WI38 (cell line): ENCODE measurements at regions not wholly inside any gene's neighbourhood (a gene's known extent, or its start where the extent isn't known, plus 50 kb on each side); places are given as distances from the start of the nearest gene placed in this dataset.

ENCODE experiments used
- H3K4me3 ChIP-seq: 2 replicates; pipeline ENCODE4 v1.5.1; 2011; ENCODE audit warnings: low read depth, mild to moderate bottlenecking, control low read depth, low read length
- TF ChIP-seq, protein P1 (sequence below): IDR thresholded peaks from 2 replicates; pipeline ENCODE4 v1.5.1; 2012; ENCODE audit warnings: low read depth, mild to moderate bottlenecking, control low read depth, low read length

DNA sequence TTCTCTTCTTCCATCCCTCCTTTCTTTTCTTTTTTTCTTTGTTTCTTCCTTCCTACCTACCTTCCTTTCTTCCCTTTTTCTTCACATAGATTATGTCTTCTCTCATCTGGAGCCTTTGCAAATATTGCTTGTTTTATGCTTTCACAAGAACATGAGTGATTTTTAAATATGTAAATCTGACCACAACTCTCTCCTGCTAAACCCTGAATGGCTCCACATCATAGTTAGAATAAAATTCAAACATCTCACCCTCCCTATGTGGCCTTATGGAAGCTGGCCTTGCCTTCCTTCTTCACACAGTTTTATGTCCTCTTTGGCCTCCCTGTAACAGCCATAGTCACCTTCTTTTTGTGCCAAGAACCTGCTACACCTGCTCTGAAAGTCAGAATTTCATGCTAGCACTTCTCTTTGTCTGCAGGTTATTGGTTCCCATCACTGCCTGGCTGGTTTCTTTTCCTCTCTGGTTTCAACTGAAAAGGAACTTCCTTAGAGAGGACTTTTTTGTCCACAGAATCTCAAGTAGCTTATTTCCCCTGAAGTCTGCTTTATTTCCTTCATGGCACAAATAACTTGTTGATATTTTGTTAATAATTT lies 114.3 kb upstream of the TNC start:
- TF ChIP-seq, protein P1, sequence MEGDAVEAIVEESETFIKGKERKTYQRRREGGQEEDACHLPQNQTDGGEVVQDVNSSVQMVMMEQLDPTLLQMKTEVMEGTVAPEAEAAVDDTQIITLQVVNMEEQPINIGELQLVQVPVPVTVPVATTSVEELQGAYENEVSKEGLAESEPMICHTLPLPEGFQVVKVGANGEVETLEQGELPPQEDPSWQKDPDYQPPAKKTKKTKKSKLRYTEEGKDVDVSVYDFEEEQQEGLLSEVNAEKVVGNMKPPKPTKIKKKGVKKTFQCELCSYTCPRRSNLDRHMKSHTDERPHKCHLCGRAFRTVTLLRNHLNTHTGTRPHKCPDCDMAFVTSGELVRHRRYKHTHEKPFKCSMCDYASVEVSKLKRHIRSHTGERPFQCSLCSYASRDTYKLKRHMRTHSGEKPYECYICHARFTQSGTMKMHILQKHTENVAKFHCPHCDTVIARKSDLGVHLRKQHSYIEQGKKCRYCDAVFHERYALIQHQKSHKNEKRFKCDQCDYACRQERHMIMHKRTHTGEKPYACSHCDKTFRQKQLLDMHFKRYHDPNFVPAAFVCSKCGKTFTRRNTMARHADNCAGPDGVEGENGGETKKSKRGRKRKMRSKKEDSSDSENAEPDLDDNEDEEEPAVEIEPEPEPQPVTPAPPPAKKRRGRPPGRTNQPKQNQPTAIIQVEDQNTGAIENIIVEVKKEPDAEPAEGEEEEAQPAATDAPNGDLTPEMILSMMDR, result no peak
- H3K4me3 ChIP-seq, result no peak overlapping the region

DNA sequence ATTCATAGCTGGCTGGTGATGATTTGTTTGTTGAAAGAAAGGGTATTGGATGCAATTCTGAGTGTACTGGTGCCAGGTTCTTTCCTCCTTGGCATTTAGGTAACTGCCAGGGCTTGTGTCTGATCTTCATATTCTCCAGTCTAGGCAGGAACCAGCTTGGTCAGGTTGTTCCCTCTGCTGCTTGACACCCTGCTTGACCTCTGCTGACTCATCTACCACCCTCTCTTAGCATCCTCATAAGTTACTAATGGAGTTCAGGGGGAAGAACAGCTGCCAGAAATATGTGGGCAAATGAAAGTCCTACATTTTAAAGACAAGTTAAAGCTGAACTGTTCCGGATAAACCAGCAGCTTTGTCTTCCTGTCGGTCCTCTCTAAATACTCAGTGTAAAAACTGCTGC lies 116.1 kb upstream of the TNC start:
- no peak overlapping the region for H3K4me3 ChIP-seq
- TF ChIP-seq, protein P1, result no peak

DNA sequence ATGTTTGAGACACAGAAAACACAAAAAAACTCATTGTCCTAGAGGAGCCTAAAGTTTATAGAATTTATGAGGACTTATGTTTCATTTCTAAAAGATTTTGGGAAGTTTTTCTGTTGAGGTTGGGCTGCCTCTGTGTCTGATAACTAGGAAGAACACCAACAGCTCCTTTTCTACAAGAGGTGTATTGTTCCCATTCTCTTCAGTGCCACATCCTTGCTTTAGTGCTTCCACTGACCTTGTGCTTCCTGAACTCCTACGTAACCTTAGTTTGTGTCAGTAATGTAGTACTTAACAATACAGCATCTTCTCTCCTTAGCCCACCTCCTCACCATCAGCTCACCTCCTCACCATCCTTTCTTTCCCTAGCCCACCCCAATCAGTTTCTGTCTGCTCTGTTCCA lies 117.3 kb upstream of the TNC start:
- H3K4me3 ChIP-seq, result no peak overlapping the region
- TF ChIP-seq, protein P1, result no peak

DNA sequence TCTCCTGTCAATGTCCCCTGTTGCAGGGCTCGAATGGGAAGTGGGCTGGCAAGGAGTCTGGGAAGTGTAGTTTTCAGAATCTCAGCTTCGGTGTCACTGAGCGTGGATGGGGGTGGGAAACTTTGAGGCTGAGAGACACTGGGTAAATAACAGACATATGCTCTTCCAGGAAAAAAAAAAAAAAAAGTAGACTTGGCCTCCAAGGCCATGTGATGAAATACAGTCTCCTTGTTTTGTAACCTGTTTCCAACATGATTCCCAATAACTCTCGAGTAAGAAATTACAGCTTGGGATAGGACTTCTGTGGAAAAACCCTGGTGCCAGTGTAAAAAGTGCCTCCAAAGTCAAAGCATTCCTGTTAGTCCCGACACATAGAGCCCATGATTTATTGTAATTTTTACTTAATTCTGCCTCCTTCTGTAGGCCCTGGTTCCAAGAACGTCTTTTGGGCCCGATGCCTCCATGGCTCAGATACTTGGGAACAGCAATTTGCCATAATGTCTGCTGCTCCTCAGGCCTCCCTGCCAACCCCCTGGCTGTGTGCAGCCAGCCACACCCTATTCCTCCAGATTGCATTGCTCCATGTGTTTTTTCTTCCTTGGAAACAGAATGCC lies 119.5 kb upstream of the TNC start:
- H3K4me3 ChIP-seq, result no peak overlapping the region
- TF ChIP-seq, protein P1, result no peak

DNA sequence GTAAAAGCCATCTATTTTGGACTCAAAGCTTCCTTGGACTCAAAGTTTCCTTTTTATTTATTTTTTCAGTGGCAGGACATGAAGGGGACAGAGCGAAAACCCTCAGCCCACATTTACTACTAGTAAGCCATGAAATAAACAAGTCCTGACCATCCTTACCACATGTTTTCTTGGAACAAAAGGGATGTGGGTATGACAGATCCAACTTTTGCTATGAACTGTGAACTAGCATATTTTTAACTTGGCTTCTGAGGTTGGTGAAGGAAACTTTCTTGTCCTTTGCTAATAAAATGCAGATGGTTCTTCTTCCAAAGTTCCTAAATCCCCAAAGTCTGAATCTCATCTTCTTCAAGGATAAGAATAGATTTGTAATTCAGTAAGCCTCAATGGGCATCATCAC lies 122.7 kb upstream of the TNC start:
- TF ChIP-seq, protein P1, result no peak
- H3K4me3 ChIP-seq, result no peak overlapping the region

DNA sequence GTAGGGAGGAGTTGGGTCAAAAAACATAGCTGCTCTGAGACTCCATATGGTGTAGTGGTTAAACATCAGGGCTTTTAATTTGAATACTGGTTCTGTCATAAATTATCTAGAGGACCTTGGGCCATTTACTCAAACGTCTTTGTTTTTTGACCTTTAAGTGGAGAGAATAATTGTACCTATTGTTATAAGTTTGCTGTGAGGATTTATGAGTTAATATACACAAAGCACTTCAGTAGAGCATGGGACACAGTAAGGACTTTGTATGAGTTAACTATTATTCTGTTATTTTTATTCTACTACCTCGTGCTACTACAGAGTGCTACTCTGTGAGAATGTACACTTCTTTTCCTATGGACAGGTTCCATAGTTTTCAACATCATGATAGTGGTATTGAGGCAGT lies 123.7 kb upstream of the TNC start:
- H3K4me3 ChIP-seq, result no peak overlapping the region
- TF ChIP-seq, protein P1, result no peak

DNA sequence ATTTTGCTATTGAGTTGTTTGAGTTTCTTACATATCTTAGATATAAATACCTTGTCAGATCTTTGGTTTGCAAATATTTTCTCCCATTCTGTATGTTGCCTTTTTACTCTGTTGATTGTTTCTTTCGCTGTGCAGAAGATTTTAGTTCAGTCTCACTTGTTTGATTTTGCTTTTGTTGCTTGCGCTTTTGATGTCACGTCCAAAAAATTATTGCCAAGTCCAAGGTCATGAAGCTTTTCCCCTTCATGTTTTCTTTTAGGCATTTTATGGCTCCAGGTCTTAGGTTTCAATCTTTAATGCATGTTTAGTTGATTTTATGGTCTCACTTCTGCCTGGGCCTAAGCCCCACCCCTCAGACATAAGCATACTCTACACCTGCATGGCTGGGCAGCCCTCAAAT lies 131.5 kb upstream of the TNC start:
- no peak overlapping the region for H3K4me3 ChIP-seq
- TF ChIP-seq, protein P1, result no peak
